ENCODE measurements at regions not wholly inside any gene's neighbourhood (a gene's known extent, or its start where the extent isn't known, plus 50 kb on each side); places are given as distances from the start of the nearest gene placed in this dataset.

DNA sequence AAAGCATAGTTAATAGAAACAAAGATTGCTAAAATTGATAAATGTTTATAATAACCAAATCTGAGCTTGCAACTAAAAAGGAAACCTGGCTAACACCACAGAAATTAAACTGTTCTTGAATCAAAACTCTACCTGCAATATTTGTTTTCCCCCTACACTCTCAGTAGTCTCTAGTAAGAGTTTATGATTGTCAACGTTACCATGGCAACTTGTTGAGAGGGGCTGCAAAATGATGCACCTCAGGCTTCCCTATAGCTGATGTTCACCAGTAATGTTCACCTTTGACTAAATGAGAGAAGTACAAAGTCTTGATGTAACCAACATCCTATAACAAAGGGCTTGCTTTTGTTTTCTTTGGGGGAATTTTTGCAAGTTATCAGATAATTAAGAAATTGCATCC is 101.1 kb upstream of the FHIT start:
- TF ChIP-seq, protein P1, sequence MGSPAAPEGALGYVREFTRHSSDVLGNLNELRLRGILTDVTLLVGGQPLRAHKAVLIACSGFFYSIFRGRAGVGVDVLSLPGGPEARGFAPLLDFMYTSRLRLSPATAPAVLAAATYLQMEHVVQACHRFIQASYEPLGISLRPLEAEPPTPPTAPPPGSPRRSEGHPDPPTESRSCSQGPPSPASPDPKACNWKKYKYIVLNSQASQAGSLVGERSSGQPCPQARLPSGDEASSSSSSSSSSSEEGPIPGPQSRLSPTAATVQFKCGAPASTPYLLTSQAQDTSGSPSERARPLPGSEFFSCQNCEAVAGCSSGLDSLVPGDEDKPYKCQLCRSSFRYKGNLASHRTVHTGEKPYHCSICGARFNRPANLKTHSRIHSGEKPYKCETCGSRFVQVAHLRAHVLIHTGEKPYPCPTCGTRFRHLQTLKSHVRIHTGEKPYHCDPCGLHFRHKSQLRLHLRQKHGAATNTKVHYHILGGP (tag by site-specific recombination; IDR thresholded peaks at IDR 0.05), result no peak
- TF ChIP-seq ZNF561 (tag by site-specific recombination; IDR thresholded peaks at IDR 0.05; ENCODE audit: borderline replicate concordance) (no peak), ZBTB1 (tag by site-specific recombination; IDR thresholded peaks at IDR 0.05) (no peak), ZNF670 (tag by site-specific recombination; IDR thresholded peaks at IDR 0.05; ENCODE audit: low read depth) (no peak)
- TF ChIP-seq, protein P2, sequence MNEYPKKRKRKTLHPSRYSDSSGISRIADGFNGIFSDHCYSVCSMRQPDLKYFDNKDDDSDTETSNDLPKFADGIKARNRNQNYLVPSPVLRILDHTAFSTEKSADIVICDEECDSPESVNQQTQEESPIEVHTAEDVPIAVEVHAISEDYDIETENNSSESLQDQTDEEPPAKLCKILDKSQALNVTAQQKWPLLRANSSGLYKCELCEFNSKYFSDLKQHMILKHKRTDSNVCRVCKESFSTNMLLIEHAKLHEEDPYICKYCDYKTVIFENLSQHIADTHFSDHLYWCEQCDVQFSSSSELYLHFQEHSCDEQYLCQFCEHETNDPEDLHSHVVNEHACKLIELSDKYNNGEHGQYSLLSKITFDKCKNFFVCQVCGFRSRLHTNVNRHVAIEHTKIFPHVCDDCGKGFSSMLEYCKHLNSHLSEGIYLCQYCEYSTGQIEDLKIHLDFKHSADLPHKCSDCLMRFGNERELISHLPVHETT (tag by site-specific recombination; IDR thresholded peaks at IDR 0.05), result no peak

Data from HEK293 (cell line).